ENCODE measurements at regions not wholly inside any gene's neighbourhood (a gene's known extent, or its start where the extent isn't known, plus 50 kb on each side); places are given as distances from the start of the nearest gene placed in this dataset.

GRCh38 chr4:111986095-111986494 is 159.2 kb upstream of the FAM241A start:
- no peak for DNase-seq
- no peaks in the 10 kb centered on the region for H3K9me3 Mint-ChIP-seq (ENCODE audit: low read depth)
- no peaks in the 10 kb centered on the region for H3K4me1 Mint-ChIP-seq
- CTCF ChIA-PET, result no interaction called here
- H3K36me3 Mint-ChIP-seq, result no peaks in the 10 kb centered on the region
- no peak for ATAC-seq
- peaks cover 13% of the 10 kb centered on the region for H3K27me3 Mint-ChIP-seq
- no peak overlapping the region for H3K27ac Mint-ChIP-seq
- no peak overlapping the region for H3K4me3 Mint-ChIP-seq

GRCh38 chr4:111988514-111988913 is 156.7 kb upstream of the FAM241A start:
- DNase-seq (no peak), ATAC-seq (no peak)
- Mint-ChIP-seq H3K9me3 (ENCODE audit: low read depth) (no peaks in the 10 kb centered on the region), H3K27ac (no peak overlapping the region), H3K27me3 (peaks cover 20% of the 10 kb centered on the region), H3K4me3 (no peak overlapping the region), H3K36me3 (no peaks in the 10 kb centered on the region), H3K4me1 (no peaks in the 10 kb centered on the region)
- CTCF ChIA-PET, result no interaction called here

DNA sequence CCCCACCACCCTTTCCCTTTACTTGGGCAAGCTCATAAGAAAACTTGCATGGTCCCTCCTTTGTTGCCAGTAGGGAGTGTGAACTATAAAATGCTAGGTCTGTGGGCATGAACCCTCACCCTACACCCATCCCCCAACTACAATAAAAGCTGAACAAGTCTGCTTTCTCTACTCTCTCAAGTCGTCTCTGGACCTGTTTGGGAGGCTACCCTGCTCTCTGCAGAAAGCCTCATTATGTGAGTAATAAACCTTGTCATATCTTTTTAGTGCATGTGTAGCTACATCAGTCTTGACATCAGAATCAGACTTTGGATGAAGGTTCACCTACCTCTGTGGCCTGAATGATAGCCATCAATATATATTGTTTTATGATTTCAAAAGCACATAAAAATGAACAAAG is 155.4 kb upstream of the FAM241A start:
- Mint-ChIP-seq H3K36me3 (no peaks in the 10 kb centered on the region), H3K27ac (no peak overlapping the region), H3K4me1 (no peaks in the 10 kb centered on the region), H3K27me3 (peaks cover 16% of the 10 kb centered on the region), H3K4me3 (no peak overlapping the region), H3K9me3 (ENCODE audit: low read depth) (no peaks in the 10 kb centered on the region)
- DNase-seq (no peak), ATAC-seq (no peak)
- CTCF ChIA-PET, result no interaction called here

DNA sequence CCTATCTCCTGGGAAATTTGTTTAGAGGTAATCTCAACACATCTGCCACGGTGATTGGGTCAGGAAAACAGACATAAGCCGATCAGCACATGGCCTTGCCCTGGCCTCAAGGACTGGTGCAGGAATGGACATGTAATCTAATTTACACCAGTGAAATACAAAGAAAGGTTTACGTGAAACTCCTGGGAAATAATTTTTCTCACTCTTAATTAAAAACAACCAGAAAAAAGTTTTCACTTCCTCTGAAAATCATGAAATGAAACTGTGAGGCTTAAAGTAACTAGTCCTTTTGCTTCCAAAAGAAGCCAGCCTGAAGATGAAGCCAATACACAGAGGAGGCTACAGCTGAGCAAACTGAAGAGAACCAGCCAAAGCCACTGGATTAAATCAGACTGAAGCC is 154.1 kb upstream of the FAM241A start:
- Mint-ChIP-seq H3K4me1 (no peaks in the 10 kb centered on the region), H3K27ac (no peak overlapping the region), H3K27me3 (peaks cover 11% of the 10 kb centered on the region), H3K4me3 (no peak overlapping the region), H3K9me3 (ENCODE audit: low read depth) (no peaks in the 10 kb centered on the region), H3K36me3 (no peaks in the 10 kb centered on the region)
- ATAC-seq (no peak), DNase-seq (no peak)
- CTCF ChIA-PET, result no interaction called here

- Mint-ChIP-seq H3K36me3 (no peaks in the 10 kb centered on the region), H3K4me1 (no peaks in the 10 kb centered on the region), H3K27ac (no peak overlapping the region), H3K9me3 (ENCODE audit: low read depth) (no peaks in the 10 kb centered on the region), H3K27me3 (peaks cover 10% of the 10 kb centered on the region), H3K4me3 (no peak overlapping the region)
- ATAC-seq (no peak), DNase-seq (no peak)
- CTCF ChIA-PET, result no interaction called here
Measured at GRCh38 chr4:111991797-111992196, 153.5 kb upstream of the FAM241A start.

GRCh38 chr4:111992351-111993168 is 152.7 kb upstream of the FAM241A start:
- CTCF ChIA-PET, result no interaction called here
- Mint-ChIP-seq H3K4me1 (no peaks in the 10 kb centered on the region), H3K4me3 (no peak overlapping the region), H3K27me3 (peaks cover 10% of the 10 kb centered on the region), H3K27ac (no peak overlapping the region), H3K9me3 (ENCODE audit: low read depth) (no peaks in the 10 kb centered on the region), H3K36me3 (no peaks in the 10 kb centered on the region)
- no peak for DNase-seq
- ATAC-seq, result no peak

- Mint-ChIP-seq H3K27me3 (peaks cover 10% of the 10 kb centered on the region), H3K4me3 (no peak overlapping the region), H3K27ac (no peak overlapping the region), H3K9me3 (ENCODE audit: low read depth) (peaks cover 3% of the 10 kb centered on the region), H3K4me1 (no peaks in the 10 kb centered on the region), H3K36me3 (no peaks in the 10 kb centered on the region)
- CTCF ChIA-PET, result interaction anchor here (0.6 kb wide), 1 partner anchor 501 kb away, joined by 3 read pairs; no protein-coding TSS in a partner anchor
- DNase-seq (no peak), ATAC-seq (no peak)
Measured at GRCh38 chr4:111994392-111994791, 150.9 kb upstream of the FAM241A start.

- Mint-ChIP-seq H3K27me3 (peaks cover 4% of the 10 kb centered on the region), H3K36me3 (no peaks in the 10 kb centered on the region), H3K9me3 (ENCODE audit: low read depth) (peaks cover 3% of the 10 kb centered on the region), H3K4me1 (no peaks in the 10 kb centered on the region), H3K4me3 (no peak overlapping the region), H3K27ac (no peak overlapping the region)
- DNase-seq, result no peak
- CTCF ChIA-PET, result no interaction called here
- no peak for ATAC-seq
Measured at GRCh38 chr4:111997785-111998184, 147.5 kb upstream of the FAM241A start.

GRCh38 chr4:111999801-112000200 is 145.5 kb upstream of the FAM241A start:
- no peak overlapping the region for H3K27ac Mint-ChIP-seq
- ATAC-seq (no peak), DNase-seq (no peak)
- peaks cover 3% of the 10 kb centered on the region for H3K27me3 Mint-ChIP-seq
- CTCF ChIA-PET, result no interaction called here
- H3K4me3 Mint-ChIP-seq, result no peak overlapping the region
- H3K36me3 Mint-ChIP-seq, result no peaks in the 10 kb centered on the region
- peaks cover 3% of the 10 kb centered on the region for H3K9me3 Mint-ChIP-seq (ENCODE audit: low read depth)
- H3K4me1 Mint-ChIP-seq, result no peaks in the 10 kb centered on the region

DNA sequence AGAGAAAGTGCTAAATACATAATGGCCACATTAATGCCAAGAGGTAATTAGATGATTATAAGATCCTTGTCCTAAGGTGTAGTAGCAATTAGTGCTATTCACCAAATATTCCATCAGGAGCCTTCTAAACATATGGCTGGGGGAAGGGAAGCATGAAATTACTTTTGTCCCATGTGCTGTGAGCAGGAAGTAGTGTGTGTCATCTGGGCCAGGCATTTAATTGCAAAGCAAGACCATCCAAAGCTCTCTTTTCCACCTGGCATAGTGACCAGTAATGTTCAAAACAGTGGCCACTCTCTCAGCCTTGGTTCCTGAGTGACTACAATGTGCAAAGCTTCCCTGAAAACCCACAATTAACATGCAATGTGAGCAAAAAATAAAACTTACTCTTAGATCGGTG is 144.2 kb upstream of the FAM241A start:
- peaks cover 3% of the 10 kb centered on the region for H3K27me3 Mint-ChIP-seq
- CTCF ChIA-PET, result no interaction called here
- no peaks in the 10 kb centered on the region for H3K4me1 Mint-ChIP-seq
- H3K36me3 Mint-ChIP-seq, result no peaks in the 10 kb centered on the region
- no peak for DNase-seq
- peaks cover 3% of the 10 kb centered on the region for H3K9me3 Mint-ChIP-seq (ENCODE audit: low read depth)
- no peak overlapping the region for H3K27ac Mint-ChIP-seq
- no peak overlapping the region for H3K4me3 Mint-ChIP-seq
- ATAC-seq, result no peak

DNA sequence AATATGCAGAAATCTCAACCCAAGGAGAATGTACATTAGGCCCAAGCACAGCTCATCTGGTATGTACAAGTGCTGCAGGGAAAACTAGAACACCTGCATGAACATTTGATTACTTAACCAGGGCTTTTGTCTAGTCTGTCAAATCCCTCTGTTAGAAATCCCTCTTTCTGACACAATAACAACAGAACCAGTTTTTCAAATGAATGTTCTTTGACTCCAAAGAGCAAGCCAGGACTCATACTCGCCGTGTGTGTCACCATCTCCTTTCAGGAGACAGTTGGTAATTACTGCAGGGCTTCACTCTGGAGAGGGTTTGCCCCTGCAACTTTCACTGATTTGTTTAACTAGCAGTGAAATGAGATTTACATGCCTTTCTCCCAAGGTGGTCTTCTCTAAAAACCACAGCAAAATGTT is 143.0 kb upstream of the FAM241A start:
- no peak overlapping the region for H3K27ac Mint-ChIP-seq
- no peak for ATAC-seq
- peaks cover 3% of the 10 kb centered on the region for H3K9me3 Mint-ChIP-seq (ENCODE audit: low read depth)
- no peaks in the 10 kb centered on the region for H3K36me3 Mint-ChIP-seq
- H3K4me1 Mint-ChIP-seq, result no peaks in the 10 kb centered on the region
- H3K4me3 Mint-ChIP-seq, result no peak overlapping the region
- CTCF ChIA-PET, result no interaction called here
- no peak for DNase-seq
- H3K27me3 Mint-ChIP-seq, result no peaks in the 10 kb centered on the region

DNA sequence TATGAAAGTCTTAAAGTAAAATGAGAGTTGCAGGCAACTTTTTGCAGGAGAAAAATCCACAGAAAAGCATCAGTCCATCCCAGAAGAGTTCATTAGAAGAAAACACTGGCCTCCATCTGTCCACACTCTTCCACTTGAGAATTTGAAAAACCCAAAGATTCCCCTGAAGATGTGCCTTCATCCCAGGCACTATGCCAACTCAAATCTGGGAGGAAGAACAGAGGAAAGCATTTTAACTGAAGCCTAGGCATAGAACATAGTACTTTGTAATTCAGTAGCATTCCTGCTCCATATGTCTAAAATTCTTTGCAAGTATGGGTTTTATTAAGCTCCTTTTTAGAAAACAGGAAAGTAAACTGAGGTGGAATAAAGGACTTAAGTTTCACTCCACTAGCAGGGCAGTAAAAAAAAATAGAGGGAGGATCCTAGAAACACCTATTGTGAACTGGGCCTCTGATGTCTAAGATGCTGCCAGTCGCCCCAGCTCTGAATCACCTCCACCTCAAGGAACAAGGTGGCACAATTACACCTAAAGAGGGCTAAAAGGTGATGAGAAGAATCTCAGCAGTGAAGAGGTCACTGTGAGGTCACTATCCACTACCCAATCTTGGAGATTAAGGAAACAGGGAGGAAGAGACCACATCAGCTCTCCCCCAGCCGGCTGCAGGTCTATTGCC is 141.9 kb upstream of the FAM241A start:
- CTCF ChIA-PET, result no interaction called here

GRCh38 chr4:112005027-112005426 is 140.2 kb upstream of the FAM241A start:
- no peak overlapping the region for H3K27ac Mint-ChIP-seq
- CTCF ChIA-PET, result no interaction called here
- no peaks in the 10 kb centered on the region for H3K4me1 Mint-ChIP-seq
- no peaks in the 10 kb centered on the region for H3K9me3 Mint-ChIP-seq (ENCODE audit: low read depth)
- no peaks in the 10 kb centered on the region for H3K27me3 Mint-ChIP-seq
- DNase-seq (no peak), ATAC-seq (no peak)
- H3K36me3 Mint-ChIP-seq, result no peaks in the 10 kb centered on the region
- H3K4me3 Mint-ChIP-seq, result no peak overlapping the region

More for the DNA sequence above, 141.9 kb upstream of the FAM241A start:
- no peak overlapping the region for H3K27ac Mint-ChIP-seq
- H3K4me3 Mint-ChIP-seq, result no peak overlapping the region
- no peaks in the 10 kb centered on the region for H3K4me1 Mint-ChIP-seq
- no peaks in the 10 kb centered on the region for H3K27me3 Mint-ChIP-seq
- no peak for ATAC-seq
- peaks cover 3% of the 10 kb centered on the region for H3K9me3 Mint-ChIP-seq (ENCODE audit: low read depth)
- no peaks in the 10 kb centered on the region for H3K36me3 Mint-ChIP-seq
- no peak for DNase-seq

- Mint-ChIP-seq H3K4me3 (no peak overlapping the region), H3K27me3 (peaks cover 5% of the 10 kb centered on the region), H3K4me1 (no peaks in the 10 kb centered on the region), H3K27ac (no peak overlapping the region), H3K36me3 (no peaks in the 10 kb centered on the region), H3K9me3 (ENCODE audit: low read depth) (no peaks in the 10 kb centered on the region)
- CTCF ChIA-PET, result no interaction called here
- DNase-seq, result no peak
- ATAC-seq, result no peak
Measured at GRCh38 chr4:112007391-112007790, 137.9 kb upstream of the FAM241A start.

Measured in activated CD8-positive, alpha-beta memory T cell treated with anti-CD3 and anti-CD28 coated beads, Interleukin-2, amount 10 ng/mL, durations not matched to agents 7 days and 5 days (primary cell).